ENCODE measurements at regions not wholly inside any gene's neighbourhood (a gene's known extent, or its start where the extent isn't known, plus 50 kb on each side); places are given as distances from the start of the nearest gene placed in this dataset.

DNA sequence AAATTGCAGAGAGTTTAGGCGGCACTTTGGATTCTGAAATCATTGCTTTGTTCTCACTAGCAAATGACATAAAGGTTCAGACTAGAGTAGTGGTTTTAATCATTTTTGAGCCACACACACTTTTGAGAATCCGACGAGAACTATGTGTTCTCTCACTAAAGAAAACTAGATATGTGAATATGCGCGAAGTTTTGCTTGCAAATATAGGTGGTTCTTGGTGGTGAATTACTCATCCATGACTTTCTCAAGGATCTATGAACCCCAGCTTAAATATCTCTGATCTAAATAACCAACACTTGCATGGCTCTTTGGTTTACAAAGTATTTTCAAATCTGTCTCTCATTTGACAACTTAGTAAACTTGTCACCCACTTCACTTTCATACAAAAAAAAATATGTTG, 54.8 kb downstream of the NOG start:
- TF ChIP-seq, protein P1, sequence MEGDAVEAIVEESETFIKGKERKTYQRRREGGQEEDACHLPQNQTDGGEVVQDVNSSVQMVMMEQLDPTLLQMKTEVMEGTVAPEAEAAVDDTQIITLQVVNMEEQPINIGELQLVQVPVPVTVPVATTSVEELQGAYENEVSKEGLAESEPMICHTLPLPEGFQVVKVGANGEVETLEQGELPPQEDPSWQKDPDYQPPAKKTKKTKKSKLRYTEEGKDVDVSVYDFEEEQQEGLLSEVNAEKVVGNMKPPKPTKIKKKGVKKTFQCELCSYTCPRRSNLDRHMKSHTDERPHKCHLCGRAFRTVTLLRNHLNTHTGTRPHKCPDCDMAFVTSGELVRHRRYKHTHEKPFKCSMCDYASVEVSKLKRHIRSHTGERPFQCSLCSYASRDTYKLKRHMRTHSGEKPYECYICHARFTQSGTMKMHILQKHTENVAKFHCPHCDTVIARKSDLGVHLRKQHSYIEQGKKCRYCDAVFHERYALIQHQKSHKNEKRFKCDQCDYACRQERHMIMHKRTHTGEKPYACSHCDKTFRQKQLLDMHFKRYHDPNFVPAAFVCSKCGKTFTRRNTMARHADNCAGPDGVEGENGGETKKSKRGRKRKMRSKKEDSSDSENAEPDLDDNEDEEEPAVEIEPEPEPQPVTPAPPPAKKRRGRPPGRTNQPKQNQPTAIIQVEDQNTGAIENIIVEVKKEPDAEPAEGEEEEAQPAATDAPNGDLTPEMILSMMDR (IDR thresholded peaks at IDR 0.05) = no peak
- no peak for TF ChIP-seq POLR2A (IDR thresholded peaks at IDR 0.05)

Measured in thyroid gland (tissue), 4 donors.